ENCODE measurements at regions not wholly inside any gene's neighbourhood (a gene's known extent, or its start where the extent isn't known, plus 50 kb on each side); places are given as distances from the start of the nearest gene placed in this dataset.

GRCh38 chr18:22625406-22625805, 207.7 kb upstream of the CTAGE1 start:
- DNase-seq (ENCODE audit: low read depth): no peak

GRCh38 chr18:22626771-22627170, 209.1 kb upstream of the CTAGE1 start:
- DNase-seq (ENCODE audit: low read depth): no peak

- no peak for DNase-seq (ENCODE audit: low read depth)
Measured at GRCh38 chr18:22627506-22627905, 209.8 kb upstream of the CTAGE1 start.

GRCh38 chr18:22628795-22629510, 211.2 kb upstream of the CTAGE1 start:
- DNase-seq (ENCODE audit: low read depth): no peak

GRCh38 chr18:22630980-22631379, 213.3 kb upstream of the CTAGE1 start:
- no peak for DNase-seq (ENCODE audit: low read depth)

- DNase-seq (ENCODE audit: low read depth): no peak
Measured at GRCh38 chr18:22632191-22632590, 214.5 kb upstream of the CTAGE1 start.

- DNase-seq (ENCODE audit: low read depth): no peak
Measured at GRCh38 chr18:22634464-22634863, 216.7 kb upstream of the CTAGE1 start.

GRCh38 chr18:22637787-22638186, 220.1 kb upstream of the CTAGE1 start:
- no peak for DNase-seq (ENCODE audit: low read depth)

GRCh38 chr18:22639026-22639463, 221.3 kb upstream of the CTAGE1 start:
- DNase-seq (ENCODE audit: low read depth): no peak

GRCh38 chr18:22639561-22639960, 221.8 kb upstream of the CTAGE1 start:
- no peak for DNase-seq (ENCODE audit: low read depth)

GRCh38 chr18:22640281-22640842, 222.6 kb upstream of the CTAGE1 start:
- no peak for DNase-seq (ENCODE audit: low read depth)

- DNase-seq (ENCODE audit: low read depth): no peak
Measured at GRCh38 chr18:22641958-22642357, 224.2 kb upstream of the CTAGE1 start.

- no peak for DNase-seq (ENCODE audit: low read depth)
Measured at GRCh38 chr18:22643731-22644130, 226.0 kb upstream of the CTAGE1 start.

GRCh38 chr18:22650247-22650646, 232.5 kb upstream of the CTAGE1 start:
- DNase-seq (ENCODE audit: low read depth): no peak

GRCh38 chr18:22657619-22658018, 239.9 kb upstream of the CTAGE1 start:
- no peak for DNase-seq (ENCODE audit: low read depth)

GRCh38 chr18:22658318-22658717, 240.6 kb upstream of the CTAGE1 start:
- DNase-seq (ENCODE audit: low read depth): no peak

GRCh38 chr18:22663378-22663777, 245.7 kb upstream of the CTAGE1 start:
- DNase-seq (ENCODE audit: low read depth): no peak

- no peak for DNase-seq (ENCODE audit: low read depth)
Measured at GRCh38 chr18:22666411-22666940, 248.8 kb upstream of the CTAGE1 start.

- no peak for DNase-seq (ENCODE audit: low read depth)
Measured at GRCh38 chr18:22667156-22667555, 249.4 kb upstream of the CTAGE1 start.

- no peak for DNase-seq (ENCODE audit: low read depth)
Measured at GRCh38 chr18:22667616-22668422, 250.1 kb upstream of the CTAGE1 start.

- DNase-seq (ENCODE audit: low read depth): no peak
Measured at GRCh38 chr18:22668496-22668895, 250.8 kb upstream of the CTAGE1 start.

- DNase-seq (ENCODE audit: low read depth): no peak
Measured at GRCh38 chr18:22670914-22671313, 253.2 kb upstream of the CTAGE1 start.

Data from CMK (cell line).